ENCODE measurements at regions not wholly inside any gene's neighbourhood (a gene's known extent, or its start where the extent isn't known, plus 50 kb on each side); places are given as distances from the start of the nearest gene placed in this dataset.
A peak's percentile ranks its signal among the peaks of the same experiment; 100 is the strongest.
"Not testable (repeated sequence)": the region's sequence is repeated elsewhere in the genome, so short reads cannot be mapped to it uniquely, and the experiment has no call there.

- no peak for DNase-seq
Observed at GRCh38 chr18:22504251-22505030, 86.7 kb upstream of the CTAGE1 start.

- peak; percentile 18 to 36 for DNase-seq
Observed at GRCh38 chr18:22505141-22505591, 87.5 kb upstream of the CTAGE1 start.

DNA sequence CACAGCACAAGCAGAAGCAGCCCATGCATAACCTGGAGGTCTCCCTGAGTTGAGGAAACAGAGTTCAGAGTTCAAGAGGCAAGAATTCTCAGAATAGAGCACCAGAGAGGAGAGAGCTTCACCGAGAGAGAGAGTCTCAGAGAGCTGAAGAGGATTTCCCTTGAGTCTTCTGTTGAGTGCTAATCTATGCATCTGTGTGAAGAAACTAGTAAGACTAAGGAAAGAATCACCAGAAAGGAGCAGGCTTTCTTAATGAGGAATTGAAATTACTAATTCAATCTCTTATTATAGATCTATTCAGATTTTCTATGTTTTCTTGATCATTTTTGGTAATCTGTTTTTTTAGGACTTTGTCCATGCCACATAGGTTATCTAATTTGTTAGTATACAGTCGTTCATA lies 89.3 kb upstream of the CTAGE1 start:
- no peak for DNase-seq

DNA sequence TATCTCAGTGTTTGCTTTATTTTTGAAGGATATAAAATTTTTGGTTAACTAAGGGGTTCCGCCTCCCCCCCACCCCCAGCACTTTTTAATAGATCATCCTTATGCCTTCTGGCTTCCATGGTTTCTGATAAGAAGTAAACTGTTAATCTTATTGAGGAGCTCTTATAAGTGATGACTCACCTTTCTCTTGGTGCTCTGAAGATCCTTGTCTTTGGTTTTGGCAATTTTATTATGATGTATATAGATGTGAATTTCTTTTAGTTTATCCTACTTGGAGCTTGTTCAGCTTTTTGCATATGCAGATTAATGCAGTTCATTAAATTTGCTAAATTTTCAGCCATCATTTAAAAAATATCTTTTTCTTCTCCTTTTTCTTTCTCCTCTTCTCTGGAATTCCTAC lies 91.7 kb upstream of the CTAGE1 start:
- DNase-seq = no peak

DNA sequence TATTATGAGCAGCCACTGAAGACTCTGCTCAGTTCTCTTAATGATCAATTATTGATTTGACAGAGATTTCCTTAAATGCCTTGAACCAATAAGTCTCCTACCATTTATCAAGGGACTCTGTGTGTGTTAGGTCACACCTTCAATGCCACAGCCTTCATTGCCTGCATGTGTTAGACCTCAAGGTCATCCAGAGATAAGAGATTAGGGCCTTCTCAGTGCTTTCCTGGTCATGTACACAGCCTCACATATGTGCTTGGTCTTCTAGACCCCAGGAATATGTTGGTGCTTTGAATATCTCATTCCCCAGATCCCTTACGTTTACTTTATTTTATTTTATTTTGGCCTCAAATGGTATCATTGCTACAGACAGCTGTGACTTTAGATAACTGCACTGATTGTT lies 93.0 kb upstream of the CTAGE1 start:
- DNase-seq = no peak

- DNase-seq = no peak
Observed at GRCh38 chr18:22513721-22514481, 96.2 kb upstream of the CTAGE1 start.

DNA sequence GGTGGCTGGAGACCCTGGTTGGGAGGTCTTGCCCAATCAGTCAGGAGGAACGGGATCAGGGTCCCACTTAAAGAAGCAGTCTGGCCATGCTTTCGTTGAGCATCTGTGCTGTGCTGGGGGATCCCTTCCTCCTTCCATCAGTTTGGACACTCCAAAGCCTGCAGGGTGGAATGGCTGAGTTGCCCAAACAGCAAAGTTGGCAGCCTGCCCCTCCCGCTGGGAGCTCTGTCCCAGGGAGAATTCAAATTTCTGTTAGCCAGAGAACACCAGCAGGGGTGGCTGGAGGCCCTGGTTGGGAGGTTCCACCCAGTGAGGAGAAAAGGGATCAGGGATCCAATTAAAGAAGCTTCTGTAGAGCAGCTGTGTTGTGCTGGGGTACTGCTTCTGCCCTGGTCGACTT lies 96.9 kb upstream of the CTAGE1 start:
- no peak for DNase-seq

DNA sequence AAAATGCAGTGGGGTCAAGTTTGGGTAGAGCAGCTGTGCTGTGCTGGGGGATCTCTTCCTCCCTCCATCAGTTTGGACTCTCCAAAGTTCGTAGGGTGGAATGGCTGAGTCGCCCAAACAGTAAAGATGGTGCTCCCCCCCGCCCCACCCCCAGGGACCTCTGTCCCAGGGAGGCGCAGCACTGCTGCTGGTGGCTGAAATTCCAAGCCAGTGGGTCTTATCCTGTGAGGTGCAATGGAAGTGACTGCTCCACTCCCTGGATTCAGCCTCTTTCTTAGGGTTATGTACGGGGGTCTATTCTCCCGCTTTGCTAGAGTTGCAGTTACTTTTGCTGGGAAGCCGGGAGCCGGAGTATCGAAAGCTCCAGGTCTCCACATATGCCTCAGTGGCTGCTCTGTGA lies 97.5 kb upstream of the CTAGE1 start:
- no peak for DNase-seq

- DNase-seq = peak in 1 of 2 donors; percentile 15
Observed at GRCh38 chr18:22517356-22517755, 99.6 kb upstream of the CTAGE1 start.

DNA sequence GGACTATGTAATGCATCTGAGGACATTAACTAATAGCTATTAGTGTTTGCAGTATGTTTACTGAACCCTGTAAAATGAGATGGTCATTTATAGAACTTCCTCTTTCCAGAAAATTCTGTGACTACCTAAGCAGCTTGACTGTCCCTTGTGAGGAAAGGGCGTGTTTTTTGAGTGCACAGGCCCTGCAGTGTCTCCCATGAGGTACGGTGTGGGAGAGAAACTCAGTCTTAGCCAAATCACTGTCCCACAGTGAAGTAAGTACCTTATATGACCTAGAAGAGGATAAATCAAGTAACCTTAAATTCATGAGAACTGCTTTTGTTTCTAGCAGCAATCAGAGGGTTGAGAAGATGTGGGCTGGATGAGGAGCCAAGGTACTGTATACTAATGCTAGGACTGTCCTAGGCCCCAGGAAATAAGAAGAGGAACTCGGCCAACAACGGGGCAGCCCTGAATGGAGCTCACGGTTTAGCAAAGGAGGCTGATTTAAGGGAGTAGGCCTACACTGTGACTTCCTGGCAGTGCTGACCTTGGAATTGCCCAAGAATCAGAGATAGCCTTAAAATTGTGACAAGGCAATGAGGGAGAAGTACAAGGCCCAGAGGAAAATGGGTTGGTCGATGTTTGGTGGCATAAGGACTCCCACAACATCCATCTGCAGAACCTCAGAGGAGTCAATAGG lies 103.5 kb upstream of the CTAGE1 start:
- no peak for DNase-seq

GRCh38 chr18:22523481-22523880 lies 105.8 kb upstream of the CTAGE1 start:
- DNase-seq = no peak

DNA sequence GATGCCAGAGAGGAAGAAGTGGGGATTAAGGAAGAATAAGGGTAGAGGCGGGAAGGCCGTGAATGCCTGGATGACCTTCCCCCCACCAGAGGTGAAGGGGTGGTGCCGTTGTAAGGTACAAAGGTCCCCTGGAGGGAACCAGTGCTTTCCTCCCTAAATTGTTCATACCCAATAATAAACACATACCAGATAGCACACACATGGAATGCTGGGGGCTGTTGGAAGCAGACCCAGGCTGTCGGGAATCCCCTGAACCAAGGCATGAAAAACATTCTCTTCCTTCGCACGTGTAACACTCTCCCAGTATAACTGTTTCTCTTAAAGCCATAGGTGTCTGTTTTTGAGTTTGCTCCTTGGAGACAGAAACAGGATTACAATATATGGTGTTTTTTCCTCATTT lies 107.1 kb upstream of the CTAGE1 start:
- DNase-seq = no peak

- no peak for DNase-seq
Observed at GRCh38 chr18:22525313-22525712, 107.6 kb upstream of the CTAGE1 start.

- DNase-seq = no peak
Observed at GRCh38 chr18:22525883-22526282, 108.2 kb upstream of the CTAGE1 start.

- DNase-seq = no peak
Observed at GRCh38 chr18:22528291-22528690, 110.6 kb upstream of the CTAGE1 start.

- DNase-seq = not testable (repeated sequence)
Observed at GRCh38 chr18:22534706-22535105, 117.0 kb upstream of the CTAGE1 start.

- DNase-seq = no peak
Observed at GRCh38 chr18:22536558-22536957, 118.8 kb upstream of the CTAGE1 start.

GRCh38 chr18:22538426-22538825 lies 120.7 kb upstream of the CTAGE1 start:
- DNase-seq = no peak

DNA sequence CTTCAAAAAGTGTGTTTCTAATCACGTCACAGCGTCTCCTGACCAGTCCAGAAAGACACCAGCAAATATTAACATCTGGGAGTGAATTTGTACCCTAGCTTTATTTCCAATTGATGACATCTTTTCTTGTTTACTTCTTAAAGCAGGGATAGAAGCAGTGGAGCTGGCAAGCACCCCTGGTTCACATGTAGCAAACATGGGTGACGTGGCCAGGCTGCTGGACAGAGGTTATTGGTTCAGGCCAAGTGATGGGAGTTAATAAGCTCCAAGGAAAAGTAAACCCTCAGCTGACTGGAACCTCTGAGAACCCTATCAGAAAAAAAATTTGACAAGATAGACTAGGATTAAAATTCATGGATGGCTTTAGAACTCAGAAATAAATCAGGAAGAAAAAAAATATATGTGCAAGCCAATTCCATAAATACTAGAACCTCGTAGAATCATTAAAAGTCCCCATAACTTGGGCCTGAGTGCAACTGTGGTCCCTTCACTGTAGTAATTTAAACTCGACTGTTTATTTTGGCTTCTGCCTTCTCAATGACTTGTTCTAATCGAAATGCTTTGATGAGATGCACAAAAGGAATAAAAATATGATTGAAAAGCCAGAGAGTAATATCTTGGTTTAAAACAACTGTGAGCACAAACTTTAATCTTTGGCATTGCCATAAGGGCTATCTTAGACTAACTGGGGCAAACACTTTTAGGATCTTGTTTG lies 121.5 kb upstream of the CTAGE1 start:
- no peak for DNase-seq

DNA sequence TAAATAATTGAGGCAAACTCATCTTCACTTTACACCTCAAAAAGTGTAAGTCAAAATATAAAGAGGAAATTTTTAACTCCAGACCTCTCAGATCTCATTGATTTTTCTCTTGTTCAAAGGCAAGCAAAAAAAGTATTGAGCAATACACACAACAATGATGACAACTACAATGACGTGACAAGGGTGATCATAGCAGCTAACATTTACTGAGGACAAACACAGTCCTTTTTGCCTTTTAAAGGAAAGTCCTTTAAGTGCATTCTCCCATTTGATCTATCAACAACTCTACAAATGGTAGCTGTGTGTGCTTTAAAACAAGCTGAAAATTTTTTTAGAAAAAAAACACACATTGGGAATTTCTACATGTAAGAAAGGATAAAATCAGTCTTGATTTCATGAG lies 123.5 kb upstream of the CTAGE1 start:
- DNase-seq = no peak

GRCh38 chr18:22542406-22542835 lies 124.7 kb upstream of the CTAGE1 start:
- no peak for DNase-seq

DNA sequence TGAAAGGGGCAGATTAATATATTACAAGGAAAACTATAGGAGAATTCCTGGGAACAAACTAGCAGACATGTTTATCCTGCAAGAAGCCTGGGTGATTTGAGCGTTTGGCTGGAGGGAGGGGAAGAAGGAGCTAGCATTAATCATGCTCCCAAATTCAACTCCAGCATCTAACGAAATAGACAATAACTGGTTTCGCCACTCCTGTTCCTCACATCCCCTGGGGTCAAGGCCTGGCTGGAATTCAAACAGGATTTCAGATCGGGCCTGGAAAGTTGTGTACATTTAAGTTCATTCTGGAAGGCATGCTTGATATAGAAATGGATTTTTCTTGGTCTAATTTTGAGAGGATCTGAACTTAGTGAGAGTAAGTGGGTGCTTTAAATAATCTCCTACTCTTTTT lies 126.1 kb upstream of the CTAGE1 start:
- no peak for DNase-seq

Data from right lung (tissue), 2 donors.